GM23248 (cell line): ENCODE measurements at regions not wholly inside any gene's neighbourhood (a gene's known extent, or its start where the extent isn't known, plus 50 kb on each side); places are given as distances from the start of the nearest gene placed in this dataset.
A peak's percentile ranks its signal among the peaks of the same experiment; 100 is the strongest.

Source experiments
- DNase-seq: peaks from one replicate; pipeline ENCODE4 v3.0.0-alpha.2; 2015
- H2AFZ ChIP-seq: fragments of 200-600 bp; sonication (generic); 2 replicates; pipeline ENCODE4 v1.6.1; 2016; ENCODE audit warnings: antibody characterized with exemption
- H3F3A ChIP-seq: fragments of 200-600 bp; sonication (generic); 2 replicates; pipeline ENCODE4 v1.6.1; 2016; ENCODE audit warnings: mild to moderate bottlenecking, antibody characterized with exemption, mixed run types; ENCODE audit not compliant: insufficient read depth
- H3K27ac ChIP-seq: fragments of 200-600 bp; sonication (generic); 2 replicates; pipeline ENCODE4 v1.5.1; 2016; ENCODE audit warnings: mild to moderate bottlenecking
- H3K27me3 ChIP-seq: fragments of 200-600 bp; sonication (generic); replicated peaks from 2 replicates; pipeline ENCODE4 v1.6.1; 2016; ENCODE audit warnings: mild to moderate bottlenecking; ENCODE audit not compliant: insufficient read depth
- H3K36me3 ChIP-seq: fragments of 200-600 bp; sonication (generic); 2 replicates; pipeline ENCODE4 v1.6.1; 2016; ENCODE audit warnings: low read depth, mild to moderate bottlenecking
- H3K4me1 ChIP-seq: fragments of 200-600 bp; sonication (generic); 2 replicates; pipeline ENCODE4 v1.6.1; 2016; ENCODE audit warnings: mild to moderate bottlenecking; ENCODE audit not compliant: insufficient read depth
- H3K4me2 ChIP-seq: fragments of 200-600 bp; sonication (generic); one replicate; pipeline ENCODE4 v1.6.1; 2016; ENCODE audit warnings: mild to moderate bottlenecking; ENCODE audit not compliant: unreplicated experiment
- H3K4me3 ChIP-seq: fragments of 200-600 bp; sonication (generic); 2 replicates; pipeline ENCODE4 v1.5.1; 2016; ENCODE audit warnings: mild to moderate bottlenecking
- H3K79me2 ChIP-seq: fragments of 200-600 bp; sonication (generic); 2 replicates; pipeline ENCODE4 v1.6.1; 2016; ENCODE audit warnings: mild to moderate bottlenecking; ENCODE audit not compliant: insufficient read depth
- H3K9ac ChIP-seq: fragments of 200-600 bp; sonication (generic); 2 replicates; pipeline ENCODE4 v1.6.1; 2016; ENCODE audit warnings: mild to moderate bottlenecking
- H3K9me2 ChIP-seq: fragments of 200-600 bp; sonication (generic); 2 replicates; pipeline ENCODE4 v1.6.1; 2016; ENCODE audit warnings: mixed run types, mild to moderate bottlenecking, moderate library complexity; ENCODE audit not compliant: insufficient read depth
- H3K9me3 ChIP-seq: fragments of 200-600 bp; sonication (generic); one replicate; pipeline ENCODE4 v1.6.1; 2017; ENCODE audit warnings: low read depth
- H4K20me1 ChIP-seq: fragments of 200-600 bp; sonication (generic); 2 replicates; pipeline ENCODE4 v1.6.0; 2016; ENCODE audit not compliant: insufficient read depth
- EZH2 ChIP-seq: fragments of 200-600 bp; sonication (generic); IDR thresholded peaks from 2 replicates; pipeline ENCODE4 v1.6.1; 2018; ENCODE audit warnings: antibody characterized with exemption, mild to moderate bottlenecking; ENCODE audit not compliant: insufficient read depth, poor library complexity, severe bottlenecking
- EZH2phosphoT487 ChIP-seq: fragments of 200-600 bp; sonication (generic); IDR thresholded peaks from 2 replicates; pipeline ENCODE4 v1.6.1; 2018; ENCODE audit warnings: antibody characterized with exemption, moderate library complexity, mild to moderate bottlenecking, low read depth; ENCODE audit not compliant: insufficient read depth
- WGBS, 2 experiments: methylation state at CpG; one replicate each; pipeline ENCODE4 v1.1.6; 2015 to 2017; ENCODE audit warnings: low lambda C conversion rate in 2 of 2, low coverage in 1 of 2; ENCODE audit errors: missing lambda C conversion rate in 2 of 2; 5-methylcytosine and 5-hydroxymethylcytosine counted together
- in situ Hi-C: fragments of 300-500 bp; cut with MboI; formaldehyde crosslinking; loops from 2 replicates; pipeline ENCODE4 v1.15.0; 2020

DNA sequence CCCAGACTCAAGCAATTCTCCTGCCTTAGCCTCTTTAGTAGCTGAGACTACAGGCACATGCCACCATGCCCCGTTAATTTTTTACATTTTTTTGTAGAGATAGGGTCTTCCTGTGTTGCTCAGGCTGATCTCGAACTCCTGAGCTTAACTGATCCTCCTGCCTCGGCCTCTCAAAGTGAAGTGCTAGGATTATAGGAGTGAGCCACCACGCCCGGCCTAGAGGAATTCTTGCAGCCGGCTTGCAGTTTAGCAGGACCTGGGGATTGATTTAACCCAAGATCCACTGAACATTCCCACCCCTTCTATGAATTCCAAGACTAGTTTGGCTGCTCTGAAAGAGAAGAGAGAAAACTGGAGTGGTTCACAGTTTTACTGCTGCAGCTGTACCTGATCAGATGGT, 63.3 kb upstream of the TNRC6B start:
- 71 to 76% methylated on average over 6 of the region's 6 CpGs for WGBS, 2 experiments
- DNase-seq: no peak
- no peak overlapping the region for H3K4me3 ChIP-seq
- H3K4me1 ChIP-seq: no peaks in the 10 kb centered on the region
- peaks cover 9% of the 10 kb centered on the region; the same call in 1 of the 2 replicates for H3K79me2 ChIP-seq
- no peak overlapping the region for H3K9ac ChIP-seq
- TF ChIP-seq EZH2 (no peak), EZH2phosphoT487 (no peak)
- H3K9me2 ChIP-seq: no peaks in the 10 kb centered on the region
- no peak overlapping the region for H2AFZ ChIP-seq
- H3F3A ChIP-seq: no peaks in the 10 kb centered on the region
- H4K20me1 ChIP-seq: no peaks in the 10 kb centered on the region
- no peaks in the 10 kb centered on the region for H3K27me3 ChIP-seq
- no peaks in the 10 kb centered on the region for H3K36me3 ChIP-seq
- in situ Hi-C loops: no loop called here
- no peak overlapping the region for H3K27ac ChIP-seq
- no peak overlapping the region for H3K4me2 ChIP-seq
- H3K9me3 ChIP-seq: no peaks in the 10 kb centered on the region

DNA sequence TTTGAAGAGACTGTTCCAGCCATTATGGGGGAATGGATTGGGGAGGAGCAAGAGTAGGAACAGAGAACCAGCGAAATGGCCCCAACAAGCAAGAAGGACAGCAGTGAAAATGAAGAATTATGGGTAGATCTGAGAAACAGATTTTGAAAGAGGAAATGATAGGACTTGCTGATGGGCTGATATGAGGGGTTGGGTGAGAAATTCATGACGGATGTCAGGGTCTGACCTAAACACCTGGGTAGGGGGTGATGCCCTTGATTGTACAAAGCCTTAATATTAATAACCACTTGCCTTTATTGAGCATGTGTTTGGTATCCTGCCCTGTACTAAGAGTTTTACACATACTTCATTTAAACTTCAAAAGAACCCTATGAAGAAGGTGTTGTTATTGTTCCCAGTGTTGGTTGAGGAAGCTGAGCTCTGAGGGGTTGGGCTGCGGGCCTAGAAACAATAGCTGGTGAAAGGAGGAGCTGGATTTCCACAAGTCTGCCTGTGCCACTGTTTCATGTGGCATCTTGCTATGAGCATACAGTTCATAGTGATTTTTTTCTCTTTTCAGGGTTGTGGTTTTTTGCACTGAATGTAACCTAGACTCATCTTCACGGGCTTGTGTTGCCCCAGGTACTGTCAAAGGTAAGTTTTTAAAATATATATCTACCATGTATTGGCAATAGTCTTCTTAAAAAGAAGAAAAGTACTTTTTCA, 61.1 kb upstream of the TNRC6B start:
- Histone ChIP-seq H3K9ac (no peak overlapping the region), H3F3A (no peaks in the 10 kb centered on the region), H4K20me1 (no peaks in the 10 kb centered on the region), H3K79me2 (peaks cover 4% of the 10 kb centered on the region; the same call in 1 of the 2 replicates), H3K4me1 (no peaks in the 10 kb centered on the region), H3K4me3 (no peak overlapping the region), H3K9me2 (no peaks in the 10 kb centered on the region), H3K4me2 (no peak overlapping the region), H3K36me3 (no peaks in the 10 kb centered on the region), H3K9me3 (no peaks in the 10 kb centered on the region), H2AFZ (no peak overlapping the region), H3K27ac (no peak overlapping the region), H3K27me3 (no peaks in the 10 kb centered on the region)
- TF ChIP-seq EZH2 (no peak), EZH2phosphoT487 (no peak)
- 89 to 91% methylated on average over 4 of the region's 4 CpGs for WGBS, 2 experiments
- DNase-seq: no peak
- in situ Hi-C loops: no loop called here

- Histone ChIP-seq H3K4me1 (no peaks in the 10 kb centered on the region), H3F3A (no peaks in the 10 kb centered on the region), H3K9me3 (no peaks in the 10 kb centered on the region), H3K4me3 (no peak overlapping the region), H2AFZ (no peak overlapping the region), H3K27ac (no peak overlapping the region), H3K79me2 (peaks cover 4% of the 10 kb centered on the region; the same call in 1 of the 2 replicates), H3K4me2 (no peak overlapping the region), H3K9ac (no peak overlapping the region), H4K20me1 (no peaks in the 10 kb centered on the region), H3K9me2 (no peaks in the 10 kb centered on the region), H3K27me3 (no peaks in the 10 kb centered on the region), H3K36me3 (no peaks in the 10 kb centered on the region)
- DNase-seq: no peak
- 95 to 96% methylated on average over 8 of the region's 8 CpGs for WGBS, 2 experiments
- TF ChIP-seq EZH2phosphoT487 (no peak), EZH2 (no peak)
- in situ Hi-C loops: no loop called here
Observed at GRCh38 chr22:40118979-40119378, 58.7 kb upstream of the TNRC6B start.

GRCh38 chr22:40120848-40121247, 56.9 kb upstream of the TNRC6B start:
- H3K9ac ChIP-seq: no peak overlapping the region
- DNase-seq: peak; percentile 17
- H3K4me2 ChIP-seq: no peak overlapping the region
- no peak overlapping the region for H3K27ac ChIP-seq
- no peak for TF ChIP-seq EZH2phosphoT487
- TF ChIP-seq EZH2: no peak
- in situ Hi-C loops: no loop called here
- WGBS, 2 experiments: 89 to 94% methylated on average over 3 to 4 of the region's 4 CpGs
- H3K79me2 ChIP-seq: no peaks in the 10 kb centered on the region
- no peaks in the 10 kb centered on the region for H3K36me3 ChIP-seq
- no peaks in the 10 kb centered on the region for H3K9me3 ChIP-seq
- H3F3A ChIP-seq: no peaks in the 10 kb centered on the region
- no peaks in the 10 kb centered on the region for H3K4me1 ChIP-seq
- H4K20me1 ChIP-seq: no peaks in the 10 kb centered on the region
- no peak overlapping the region for H2AFZ ChIP-seq
- no peak overlapping the region for H3K4me3 ChIP-seq
- H3K9me2 ChIP-seq: no peaks in the 10 kb centered on the region
- H3K27me3 ChIP-seq: no peaks in the 10 kb centered on the region
